HEK293T (cell line): ENCODE measurements at regions not wholly inside any gene's neighbourhood (a gene's known extent, or its start where the extent isn't known, plus 50 kb on each side); places are given as distances from the start of the nearest gene placed in this dataset.

ENCODE experiments used
- ARNT ChIP-seq: fragments of 450-650 bp; IDR thresholded peaks from 2 replicates; pipeline ENCODE4 v1.6.1; 2017; ENCODE audit warnings: mild to moderate bottlenecking
- CTBP1 ChIP-seq: fragments of 450-650 bp; IDR thresholded peaks from 2 replicates; pipeline ENCODE4 v1.6.1; 2016; ENCODE audit warnings: borderline replicate concordance
- ELF4 ChIP-seq: fragments of 450-650 bp; IDR thresholded peaks from 2 replicates; pipeline ENCODE4 v1.6.1; 2017; ENCODE audit warnings: antibody characterized with exemption
- FOXA1 ChIP-seq: fragments of 450-650 bp; IDR thresholded peaks from 2 replicates; pipeline ENCODE4 v1.6.1; 2016; ENCODE audit warnings: mild to moderate bottlenecking
- FOXM1 ChIP-seq: fragments of 450-650 bp; IDR thresholded peaks from 2 replicates; pipeline ENCODE4 v1.6.1; 2017; ENCODE audit warnings: mild to moderate bottlenecking, borderline replicate concordance
- HDGF ChIP-seq: fragments of 450-650 bp; IDR thresholded peaks from 2 replicates; pipeline ENCODE4 v1.6.1; 2017; ENCODE audit warnings: antibody characterized with exemption, borderline replicate concordance
- L3MBTL2 ChIP-seq: fragments of 450-650 bp; conservative IDR thresholded peaks from 2 replicates; pipeline ENCODE4 v1.6.1; 2016; ENCODE audit warnings: mild to moderate bottlenecking
- NFRKB ChIP-seq: fragments of 450-650 bp; IDR thresholded peaks from 2 replicates; pipeline ENCODE4 v1.6.1; 2016; ENCODE audit warnings: mild to moderate bottlenecking, moderate library complexity
- SP1 ChIP-seq: fragments of 450-650 bp; IDR thresholded peaks from 2 replicates; pipeline ENCODE4 v1.6.1; 2017
- SUZ12 ChIP-seq: fragments of 450-650 bp; IDR thresholded peaks from 2 replicates; pipeline ENCODE4 v1.6.1; 2016; ENCODE audit warnings: mild to moderate bottlenecking

DNA sequence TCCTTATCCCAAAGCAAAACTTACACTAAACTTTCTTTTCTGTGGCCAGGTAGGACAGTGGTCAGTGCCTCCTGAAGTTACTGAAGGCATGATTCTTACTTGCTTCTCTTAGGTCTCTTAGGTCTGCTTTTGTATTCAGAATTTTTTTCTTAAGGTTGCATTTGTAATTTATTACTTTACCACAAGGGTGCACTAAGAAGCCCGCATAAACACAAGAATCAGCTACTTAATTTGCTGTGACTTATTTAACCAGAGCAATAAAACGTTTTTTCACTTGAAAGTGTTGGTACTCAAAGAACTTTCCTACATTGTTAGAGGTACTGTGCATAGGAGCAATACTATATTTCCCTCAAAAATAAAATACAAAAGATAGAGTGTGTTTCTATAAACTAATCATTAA lies 75.4 kb upstream of the LAMA2 start:
- no peak for TF ChIP-seq ARNT
- no peak for TF ChIP-seq SUZ12
- no peak for TF ChIP-seq SP1
- TF ChIP-seq ELF4 = no peak
- no peak for TF ChIP-seq NFRKB
- TF ChIP-seq L3MBTL2 = no peak
- no peak for TF ChIP-seq HDGF
- no peak for TF ChIP-seq FOXA1
- no peak for TF ChIP-seq FOXM1
- TF ChIP-seq CTBP1 = no peak
